ENCODE measurements at regions not wholly inside any gene's neighbourhood (a gene's known extent, or its start where the extent isn't known, plus 50 kb on each side); places are given as distances from the start of the nearest gene placed in this dataset.

GRCh38 chr1:185487936-185488335, 170.9 kb upstream of the IVNS1ABP start:
- H3K27me3 ChIP-seq (replicated peaks in 2 of 5; ENCODE audit: control insufficient read depth in 4 of 5, insufficient read depth in 5 of 5, low read length in 4 of 5) = no peaks in the 10 kb centered on the region
- no peak for DNase-seq
- POLR2A ChIA-PET = no interaction called here
- no peaks in the 10 kb centered on the region for H3K36me3 ChIP-seq (ENCODE audit: control insufficient read depth in 4 of 4, insufficient read depth in 4 of 4, low read length in 3 of 4)
- H3K9me3 ChIP-seq (ENCODE audit: control extremely low read depth in 1 of 5, control insufficient read depth in 4 of 5, insufficient read depth in 2 of 5, low read depth in 1 of 5, low read length in 4 of 5) = no peaks in the 10 kb centered on the region
- H3K4me3 ChIP-seq (ENCODE audit: control insufficient read depth in 1 of 7, extremely low read depth in 1 of 7, insufficient read depth in 4 of 7, low read depth in 2 of 7, low read length in 6 of 7) = no peak overlapping the region
- H3K27ac ChIP-seq (ENCODE audit: insufficient read depth in 1 of 2, low read depth in 1 of 2, low read length in 2 of 2, poor library complexity in 1 of 2, severe bottlenecking in 2 of 2) = no peak overlapping the region
- CTCF ChIA-PET = no interaction called here
- WGBS (ENCODE audit: insufficient coverage) = 72% methylated on average over 2 of the region's 2 CpGs
- peaks cover 0 to 18% (median 2%) of the 10 kb centered on the region in 4 experiments for H3K4me1 ChIP-seq (ENCODE audit: control extremely low read depth in 1 of 4, control insufficient read depth in 4 of 4, insufficient read depth in 4 of 4, low read length in 3 of 4)

GRCh38 chr1:185487026-185487425, 170.0 kb upstream of the IVNS1ABP start:
- WGBS (ENCODE audit: insufficient coverage) = 100% methylated on average over 1 of the region's 2 CpGs

GRCh38 chr1:185486346-185486745, 169.3 kb upstream of the IVNS1ABP start:
- POLR2A ChIA-PET = no interaction called here
- WGBS (ENCODE audit: insufficient coverage) = 85% methylated on average over 2 of the region's 5 CpGs
- no peaks in the 10 kb centered on the region for H3K36me3 ChIP-seq (ENCODE audit: control insufficient read depth in 4 of 4, insufficient read depth in 4 of 4, low read length in 3 of 4)
- no peaks in the 10 kb centered on the region for H3K9me3 ChIP-seq (ENCODE audit: control extremely low read depth in 1 of 5, control insufficient read depth in 4 of 5, insufficient read depth in 2 of 5, low read depth in 1 of 5, low read length in 4 of 5)
- CTCF ChIA-PET = no interaction called here
- no peaks in the 10 kb centered on the region for H3K27me3 ChIP-seq (replicated peaks in 2 of 5; ENCODE audit: control insufficient read depth in 4 of 5, insufficient read depth in 5 of 5, low read length in 4 of 5)
- H3K27ac ChIP-seq (ENCODE audit: insufficient read depth in 1 of 2, low read depth in 1 of 2, low read length in 2 of 2, poor library complexity in 1 of 2, severe bottlenecking in 2 of 2) = no peak overlapping the region
- peaks cover 0 to 18% (median 2%) of the 10 kb centered on the region in 4 experiments for H3K4me1 ChIP-seq (ENCODE audit: control extremely low read depth in 1 of 4, control insufficient read depth in 4 of 4, insufficient read depth in 4 of 4, low read length in 3 of 4)
- H3K4me3 ChIP-seq (ENCODE audit: control insufficient read depth in 1 of 7, extremely low read depth in 1 of 7, insufficient read depth in 4 of 7, low read depth in 2 of 7, low read length in 6 of 7) = no peak overlapping the region
- DNase-seq = no peak

More at GRCh38 chr1:185487026-185487425, 170.0 kb upstream of the IVNS1ABP start:
- Histone ChIP-seq H3K4me1 (ENCODE audit: control extremely low read depth in 1 of 4, control insufficient read depth in 4 of 4, insufficient read depth in 4 of 4, low read length in 3 of 4) (peaks cover 0 to 18% (median 2%) of the 10 kb centered on the region in 4 experiments), H3K4me3 (ENCODE audit: control insufficient read depth in 1 of 7, extremely low read depth in 1 of 7, insufficient read depth in 4 of 7, low read depth in 2 of 7, low read length in 6 of 7) (no peak overlapping the region), H3K27ac (ENCODE audit: insufficient read depth in 1 of 2, low read depth in 1 of 2, low read length in 2 of 2, poor library complexity in 1 of 2, severe bottlenecking in 2 of 2) (no peak overlapping the region), H3K27me3 (replicated peaks in 2 of 5; ENCODE audit: control insufficient read depth in 4 of 5, insufficient read depth in 5 of 5, low read length in 4 of 5) (no peaks in the 10 kb centered on the region), H3K9me3 (ENCODE audit: control extremely low read depth in 1 of 5, control insufficient read depth in 4 of 5, insufficient read depth in 2 of 5, low read depth in 1 of 5, low read length in 4 of 5) (no peaks in the 10 kb centered on the region), H3K36me3 (ENCODE audit: control insufficient read depth in 4 of 4, insufficient read depth in 4 of 4, low read length in 3 of 4) (no peaks in the 10 kb centered on the region)
- ChIA-PET POLR2A (no interaction called here), CTCF (no interaction called here)
- no peak for DNase-seq

GRCh38 chr1:185483664-185484450, 166.8 kb upstream of the IVNS1ABP start:
- Histone ChIP-seq H3K4me3 (ENCODE audit: control insufficient read depth in 1 of 7, extremely low read depth in 1 of 7, insufficient read depth in 4 of 7, low read depth in 2 of 7, low read length in 6 of 7) (no peak overlapping the region), H3K27ac (ENCODE audit: insufficient read depth in 1 of 2, low read depth in 1 of 2, low read length in 2 of 2, poor library complexity in 1 of 2, severe bottlenecking in 2 of 2) (no peak overlapping the region)

GRCh38 chr1:185483217-185483616, 166.2 kb upstream of the IVNS1ABP start:
- H3K36me3 ChIP-seq (ENCODE audit: control insufficient read depth in 4 of 4, insufficient read depth in 4 of 4, low read length in 3 of 4) = no peaks in the 10 kb centered on the region
- ChIA-PET POLR2A (no interaction called here), CTCF (no interaction called here)
- H3K27me3 ChIP-seq (replicated peaks in 2 of 5; ENCODE audit: control insufficient read depth in 4 of 5, insufficient read depth in 5 of 5, low read length in 4 of 5) = no peaks in the 10 kb centered on the region
- no peaks in the 10 kb centered on the region for H3K9me3 ChIP-seq (ENCODE audit: control extremely low read depth in 1 of 5, control insufficient read depth in 4 of 5, insufficient read depth in 2 of 5, low read depth in 1 of 5, low read length in 4 of 5)
- no peak overlapping the region for H3K4me3 ChIP-seq (ENCODE audit: control insufficient read depth in 1 of 7, extremely low read depth in 1 of 7, insufficient read depth in 4 of 7, low read depth in 2 of 7, low read length in 6 of 7)
- no peak overlapping the region for H3K27ac ChIP-seq (ENCODE audit: insufficient read depth in 1 of 2, low read depth in 1 of 2, low read length in 2 of 2, poor library complexity in 1 of 2, severe bottlenecking in 2 of 2)
- peaks cover 0 to 12% (median 2%) of the 10 kb centered on the region in 4 experiments for H3K4me1 ChIP-seq (ENCODE audit: control extremely low read depth in 1 of 4, control insufficient read depth in 4 of 4, insufficient read depth in 4 of 4, low read length in 3 of 4)
- no CpG with 5 or more reads among the region's 1 CpG for WGBS (ENCODE audit: insufficient coverage)
- no peak for DNase-seq

More at GRCh38 chr1:185483664-185484450, 166.8 kb upstream of the IVNS1ABP start:
- 83% methylated on average over 1 of the region's 2 CpGs for WGBS (ENCODE audit: insufficient coverage)
- H3K9me3 ChIP-seq (ENCODE audit: control extremely low read depth in 1 of 5, control insufficient read depth in 4 of 5, insufficient read depth in 2 of 5, low read depth in 1 of 5, low read length in 4 of 5) = no peaks in the 10 kb centered on the region
- DNase-seq = peak; percentile 12 to 69 (median 63)
- POLR2A ChIA-PET = no interaction called here
- H3K27me3 ChIP-seq (replicated peaks in 2 of 5; ENCODE audit: control insufficient read depth in 4 of 5, insufficient read depth in 5 of 5, low read length in 4 of 5) = no peaks in the 10 kb centered on the region
- peaks cover 0 to 18% (median 2%) of the 10 kb centered on the region in 4 experiments for H3K4me1 ChIP-seq (ENCODE audit: control extremely low read depth in 1 of 4, control insufficient read depth in 4 of 4, insufficient read depth in 4 of 4, low read length in 3 of 4)
- CTCF ChIA-PET = no interaction called here
- H3K36me3 ChIP-seq (ENCODE audit: control insufficient read depth in 4 of 4, insufficient read depth in 4 of 4, low read length in 3 of 4) = no peaks in the 10 kb centered on the region

GRCh38 chr1:185480545-185480944, 163.5 kb upstream of the IVNS1ABP start:
- WGBS (ENCODE audit: insufficient coverage) = 43% methylated on average over 1 of the region's 2 CpGs
- H3K9me3 ChIP-seq (ENCODE audit: control extremely low read depth in 1 of 5, control insufficient read depth in 4 of 5, insufficient read depth in 2 of 5, low read depth in 1 of 5, low read length in 4 of 5) = no peaks in the 10 kb centered on the region
- ChIA-PET CTCF (no interaction called here), POLR2A (no interaction called here)
- peaks cover 0 to 12% (median 2%) of the 10 kb centered on the region in 4 experiments for H3K4me1 ChIP-seq (ENCODE audit: control extremely low read depth in 1 of 4, control insufficient read depth in 4 of 4, insufficient read depth in 4 of 4, low read length in 3 of 4)
- H3K27me3 ChIP-seq (replicated peaks in 2 of 5; ENCODE audit: control insufficient read depth in 4 of 5, insufficient read depth in 5 of 5, low read length in 4 of 5) = no peaks in the 10 kb centered on the region
- H3K36me3 ChIP-seq (ENCODE audit: control insufficient read depth in 4 of 4, insufficient read depth in 4 of 4, low read length in 3 of 4) = no peaks in the 10 kb centered on the region
- DNase-seq = no peak
- no peak overlapping the region for H3K27ac ChIP-seq (ENCODE audit: insufficient read depth in 1 of 2, low read depth in 1 of 2, low read length in 2 of 2, poor library complexity in 1 of 2, severe bottlenecking in 2 of 2)
- H3K4me3 ChIP-seq (ENCODE audit: control insufficient read depth in 1 of 7, extremely low read depth in 1 of 7, insufficient read depth in 4 of 7, low read depth in 2 of 7, low read length in 6 of 7) = no peak overlapping the region

GRCh38 chr1:185479796-185480195, 162.8 kb upstream of the IVNS1ABP start:
- Histone ChIP-seq H3K4me3 (ENCODE audit: control insufficient read depth in 1 of 7, extremely low read depth in 1 of 7, insufficient read depth in 4 of 7, low read depth in 2 of 7, low read length in 6 of 7) (no peak overlapping the region), H3K27ac (ENCODE audit: insufficient read depth in 1 of 2, low read depth in 1 of 2, low read length in 2 of 2, poor library complexity in 1 of 2, severe bottlenecking in 2 of 2) (no peak overlapping the region), H3K27me3 (replicated peaks in 2 of 5; ENCODE audit: control insufficient read depth in 4 of 5, insufficient read depth in 5 of 5, low read length in 4 of 5) (no peaks in the 10 kb centered on the region), H3K36me3 (ENCODE audit: control insufficient read depth in 4 of 4, insufficient read depth in 4 of 4, low read length in 3 of 4) (no peaks in the 10 kb centered on the region), H3K4me1 (ENCODE audit: control extremely low read depth in 1 of 4, control insufficient read depth in 4 of 4, insufficient read depth in 4 of 4, low read length in 3 of 4) (peaks cover 0 to 12% (median 2%) of the 10 kb centered on the region in 4 experiments), H3K9me3 (ENCODE audit: control extremely low read depth in 1 of 5, control insufficient read depth in 4 of 5, insufficient read depth in 2 of 5, low read depth in 1 of 5, low read length in 4 of 5) (no peaks in the 10 kb centered on the region)
- POLR2A ChIA-PET = no interaction called here
- DNase-seq = no peak
- 95% methylated on average over 4 of the region's 5 CpGs for WGBS (ENCODE audit: insufficient coverage)
- CTCF ChIA-PET = no interaction called here
